Progenitor cell of endocrine pancreas (in vitro differentiated cells): ENCODE measurements at regions not wholly inside any gene's neighbourhood (a gene's known extent, or its start where the extent isn't known, plus 50 kb on each side); places are given as distances from the start of the nearest gene placed in this dataset.

Experiments
- DNase-seq: peaks from one replicate; pipeline ENCODE4 v3.0.0; 2021; ENCODE audit warnings: low spot score; ENCODE audit not compliant: unreplicated experiment
- H3K27ac Mint-ChIP-seq: 2 replicates; pipeline ENCODE4 v1.8.0; 2021; ENCODE audit warnings: mild to moderate bottlenecking, moderate library complexity, mixed read lengths
- H3K27me3 Mint-ChIP-seq: 2 replicates; pipeline ENCODE4 v1.8.0; 2021; ENCODE audit warnings: mixed read lengths
- H3K36me3 Mint-ChIP-seq: 2 replicates; pipeline ENCODE4 v1.8.0; 2022; ENCODE audit warnings: mixed read lengths; ENCODE audit not compliant: insufficient read depth
- H3K4me1 Mint-ChIP-seq: 2 replicates; pipeline ENCODE4 v1.8.0; 2021; ENCODE audit warnings: low read depth, mixed read lengths
- H3K4me3 Mint-ChIP-seq: 2 replicates; pipeline ENCODE4 v1.8.0; 2021; ENCODE audit warnings: low read depth, mild to moderate bottlenecking, moderate library complexity, mixed read lengths
- H3K9me3 Mint-ChIP-seq: 2 replicates; pipeline ENCODE4 v1.8.0; 2021; ENCODE audit warnings: low read depth, mixed read lengths
- CTCF ChIP-seq: fragments of 200-600 bp; sonication (generic); IDR thresholded peaks from one replicate; pipeline ENCODE4 v1.5.0; 2021; ENCODE audit warnings: antibody characterized with exemption, mild to moderate bottlenecking; ENCODE audit not compliant: unreplicated experiment

GRCh38 chr11:93074352-93074751 is 104.9 kb downstream of the MTNR1B start:
- TF ChIP-seq CTCF = no peak
- H3K9me3 Mint-ChIP-seq = peaks cover 9% of the 10 kb centered on the region
- DNase-seq = no peak
- peaks cover 8% of the 10 kb centered on the region for H3K27me3 Mint-ChIP-seq
- no peak overlapping the region for H3K4me3 Mint-ChIP-seq
- H3K36me3 Mint-ChIP-seq = no peaks in the 10 kb centered on the region
- H3K27ac Mint-ChIP-seq = no peak overlapping the region
- H3K4me1 Mint-ChIP-seq = peaks cover 12% of the 10 kb centered on the region

- no peak for TF ChIP-seq CTCF
- Mint-ChIP-seq H3K4me1 (peaks cover 12% of the 10 kb centered on the region), H3K4me3 (no peak overlapping the region), H3K27ac (no peak overlapping the region), H3K36me3 (no peaks in the 10 kb centered on the region), H3K27me3 (peaks cover 8% of the 10 kb centered on the region), H3K9me3 (peaks cover 9% of the 10 kb centered on the region)
- DNase-seq = no peak
These were observed 106.3 kb downstream of the MTNR1B start for GRCh38 chr11:93075782-93076181.

- TF ChIP-seq CTCF = no peak
These were observed 110.8 kb downstream of the MTNR1B start for GRCh38 chr11:93080146-93080759.

GRCh38 chr11:93081694-93082093 is 112.2 kb downstream of the MTNR1B start:
- DNase-seq = no peak
- Mint-ChIP-seq H3K4me1 (no peaks in the 10 kb centered on the region), H3K36me3 (no peaks in the 10 kb centered on the region), H3K4me3 (no peak overlapping the region), H3K27ac (no peak overlapping the region), H3K27me3 (peaks cover 4% of the 10 kb centered on the region), H3K9me3 (no peaks in the 10 kb centered on the region)
- TF ChIP-seq CTCF = no peak

More at GRCh38 chr11:93080146-93080759, 110.8 kb downstream of the MTNR1B start:
- peaks cover 8% of the 10 kb centered on the region for H3K27me3 Mint-ChIP-seq
- H3K27ac Mint-ChIP-seq = no peak overlapping the region
- peaks cover 5% of the 10 kb centered on the region for H3K4me1 Mint-ChIP-seq
- no peaks in the 10 kb centered on the region for H3K36me3 Mint-ChIP-seq
- no peaks in the 10 kb centered on the region for H3K9me3 Mint-ChIP-seq
- no peak overlapping the region for H3K4me3 Mint-ChIP-seq
- DNase-seq = no peak

- H3K4me3 Mint-ChIP-seq = no peak overlapping the region
- H3K36me3 Mint-ChIP-seq = no peaks in the 10 kb centered on the region
- H3K27ac Mint-ChIP-seq = no peak overlapping the region
These were observed 113.4 kb downstream of the MTNR1B start for GRCh38 chr11:93082900-93083299.

More at GRCh38 chr11:93082900-93083299, 113.4 kb downstream of the MTNR1B start:
- TF ChIP-seq CTCF = no peak
- no peak for DNase-seq
- H3K4me1 Mint-ChIP-seq = no peaks in the 10 kb centered on the region
- H3K27me3 Mint-ChIP-seq = peaks cover under 1% of the 10 kb centered on the region
- no peaks in the 10 kb centered on the region for H3K9me3 Mint-ChIP-seq
